ENCODE measurements at regions not wholly inside any gene's neighbourhood (a gene's known extent, or its start where the extent isn't known, plus 50 kb on each side); places are given as distances from the start of the nearest gene placed in this dataset.

DNA sequence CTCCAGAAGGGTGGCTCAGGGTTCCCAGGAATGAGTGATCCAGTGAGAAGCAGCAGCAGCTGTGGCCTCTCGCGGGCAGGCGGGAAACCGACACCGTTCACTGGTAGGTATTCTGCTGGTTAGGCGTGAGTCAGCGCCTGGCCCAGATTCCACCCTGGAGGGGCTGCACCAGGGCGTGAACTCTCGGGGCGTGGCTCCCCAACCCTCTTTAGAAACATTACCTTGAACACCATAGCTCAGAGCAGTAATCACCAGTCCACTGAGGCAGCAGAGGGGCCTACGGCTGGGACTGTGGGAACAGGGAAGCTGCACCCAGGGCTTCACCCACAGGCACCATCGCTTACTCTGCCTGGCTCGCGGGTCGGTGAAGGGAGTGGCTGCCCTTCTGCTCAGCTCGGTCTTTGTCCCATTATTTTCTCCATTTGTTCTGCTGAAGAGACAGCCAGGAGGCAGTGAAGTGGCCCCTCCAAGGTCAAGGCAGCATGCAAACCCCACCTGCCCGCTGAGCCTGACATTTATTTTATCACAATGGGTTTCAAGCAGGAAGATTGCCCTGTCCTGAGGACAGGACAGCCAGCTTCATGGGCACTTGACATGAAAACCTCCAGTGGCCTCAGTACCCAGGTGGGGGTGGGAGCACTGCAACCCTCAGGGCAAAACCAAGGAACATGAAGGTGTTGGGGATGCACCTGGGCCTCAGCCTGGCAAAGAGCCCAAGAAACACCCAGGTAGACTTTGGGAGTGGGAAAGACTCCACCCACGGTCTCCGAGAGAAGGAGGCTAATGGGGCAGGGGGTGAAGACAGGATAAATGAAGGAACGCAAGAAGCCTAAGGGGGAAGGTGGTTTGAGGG lies 51.0 kb upstream of the CD93 start:
- no peak for TF ChIP-seq NFE2L2 (IDR thresholded peaks at IDR 0.05; ENCODE audit: low read depth, low read length)
- TF ChIP-seq, protein P1, sequence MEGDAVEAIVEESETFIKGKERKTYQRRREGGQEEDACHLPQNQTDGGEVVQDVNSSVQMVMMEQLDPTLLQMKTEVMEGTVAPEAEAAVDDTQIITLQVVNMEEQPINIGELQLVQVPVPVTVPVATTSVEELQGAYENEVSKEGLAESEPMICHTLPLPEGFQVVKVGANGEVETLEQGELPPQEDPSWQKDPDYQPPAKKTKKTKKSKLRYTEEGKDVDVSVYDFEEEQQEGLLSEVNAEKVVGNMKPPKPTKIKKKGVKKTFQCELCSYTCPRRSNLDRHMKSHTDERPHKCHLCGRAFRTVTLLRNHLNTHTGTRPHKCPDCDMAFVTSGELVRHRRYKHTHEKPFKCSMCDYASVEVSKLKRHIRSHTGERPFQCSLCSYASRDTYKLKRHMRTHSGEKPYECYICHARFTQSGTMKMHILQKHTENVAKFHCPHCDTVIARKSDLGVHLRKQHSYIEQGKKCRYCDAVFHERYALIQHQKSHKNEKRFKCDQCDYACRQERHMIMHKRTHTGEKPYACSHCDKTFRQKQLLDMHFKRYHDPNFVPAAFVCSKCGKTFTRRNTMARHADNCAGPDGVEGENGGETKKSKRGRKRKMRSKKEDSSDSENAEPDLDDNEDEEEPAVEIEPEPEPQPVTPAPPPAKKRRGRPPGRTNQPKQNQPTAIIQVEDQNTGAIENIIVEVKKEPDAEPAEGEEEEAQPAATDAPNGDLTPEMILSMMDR (conservative IDR thresholded peaks at IDR 0.05; ENCODE audit: low read depth, low read length), result no peak
- TF ChIP-seq MAFK (IDR thresholded peaks at IDR 0.05; ENCODE audit: low read depth, low read length), result no peak
- TF ChIP-seq, protein P2, sequence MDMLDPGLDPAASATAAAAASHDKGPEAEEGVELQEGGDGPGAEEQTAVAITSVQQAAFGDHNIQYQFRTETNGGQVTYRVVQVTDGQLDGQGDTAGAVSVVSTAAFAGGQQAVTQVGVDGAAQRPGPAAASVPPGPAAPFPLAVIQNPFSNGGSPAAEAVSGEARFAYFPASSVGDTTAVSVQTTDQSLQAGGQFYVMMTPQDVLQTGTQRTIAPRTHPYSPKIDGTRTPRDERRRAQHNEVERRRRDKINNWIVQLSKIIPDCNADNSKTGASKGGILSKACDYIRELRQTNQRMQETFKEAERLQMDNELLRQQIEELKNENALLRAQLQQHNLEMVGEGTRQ (IDR thresholded peaks at IDR 0.05; ENCODE audit: low read depth, low read length), result no peak
- TF ChIP-seq CEBPB (IDR thresholded peaks at IDR 0.05; ENCODE audit: low read depth, low read length), result no peak
- no peak for TF ChIP-seq MXI1 (IDR thresholded peaks at IDR 0.05; ENCODE audit: borderline replicate concordance, low read depth, low read length)
- TF ChIP-seq SMC3 (IDR thresholded peaks at IDR 0.05; ENCODE audit: low read depth, low read length), result no peak
- TF ChIP-seq FOS (IDR thresholded peaks at IDR 0.05; ENCODE audit: low read depth, low read length), result no peak
- no peak for TF ChIP-seq RCOR1 (IDR thresholded peaks at IDR 0.05; ENCODE audit: insufficient replicate concordance, low read length)
- TF ChIP-seq POLR2A (IDR thresholded peaks at IDR 0.05; ENCODE audit: low read depth, low read length), result no peak
- TF ChIP-seq RAD21 (IDR thresholded peaks at IDR 0.05; ENCODE audit: low read length), result no peak
- TF ChIP-seq CHD1 (IDR thresholded peaks at IDR 0.05; ENCODE audit: low read depth, low read length), result no peak
- TF ChIP-seq RFX5 (IDR thresholded peaks at IDR 0.05; ENCODE audit: low read depth, low read length), result no peak
- no peak for TF ChIP-seq BHLHE40 (IDR thresholded peaks at IDR 0.05; ENCODE audit: low read depth, low read length)
